Epidermal melanocyte (primary cell): ENCODE measurements at regions not wholly inside any gene's neighbourhood (a gene's known extent, or its start where the extent isn't known, plus 50 kb on each side); places are given as distances from the start of the nearest gene placed in this dataset.
A peak's percentile ranks its signal among the peaks of the same experiment; 100 is the strongest.
"Not testable (repeated sequence)": the region's sequence is repeated elsewhere in the genome, so short reads cannot be mapped to it uniquely, and the experiment has no call there.

Experiments
- DNase-seq: peaks from one replicate; pipeline ENCODE4 v3.0.0; 2011; ENCODE audit warnings: low spot score; ENCODE audit not compliant: insufficient read length

- no peak for DNase-seq
Measured at GRCh38 chr14:55766071-55766470, 186.1 kb downstream of the KTN1 start.

DNA sequence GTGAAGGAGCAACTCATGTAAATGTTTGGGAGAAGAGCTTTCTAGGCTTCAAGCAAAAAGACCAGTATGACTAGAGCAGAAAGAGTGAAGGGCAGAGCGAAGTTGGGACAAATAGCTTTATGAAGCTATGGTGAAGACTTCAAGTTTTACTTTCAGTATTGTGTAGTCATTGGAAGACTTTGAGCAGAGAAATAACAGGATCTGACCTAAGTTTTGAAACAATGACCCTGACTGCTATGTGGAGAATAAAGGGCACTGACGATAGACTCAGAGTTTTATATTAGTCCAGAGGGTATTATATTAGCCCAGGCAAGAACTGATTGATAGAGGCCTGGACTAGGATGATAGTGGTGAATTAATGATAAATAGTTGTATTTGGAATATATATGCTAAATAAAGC is 187.3 kb downstream of the KTN1 start:
- DNase-seq: no peak

DNA sequence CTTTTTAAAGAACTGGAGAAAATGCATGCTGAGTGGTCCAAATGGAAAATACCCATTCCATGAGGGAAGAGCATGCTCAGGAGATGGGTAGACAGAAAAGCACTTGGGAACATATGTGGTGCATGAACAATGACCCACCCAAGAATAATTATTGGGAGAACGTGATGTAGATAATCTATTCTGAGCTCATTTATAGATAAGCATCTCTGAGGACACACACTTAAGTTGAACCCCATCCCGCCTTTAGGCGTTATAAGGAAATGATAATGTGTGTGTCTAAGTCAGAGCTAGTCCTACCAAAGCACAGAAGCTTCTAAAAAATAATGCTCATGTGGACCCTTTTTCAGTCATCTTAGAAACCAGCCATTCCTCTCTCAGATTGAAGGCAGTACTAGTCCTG is 189.9 kb downstream of the KTN1 start:
- no peak for DNase-seq

DNA sequence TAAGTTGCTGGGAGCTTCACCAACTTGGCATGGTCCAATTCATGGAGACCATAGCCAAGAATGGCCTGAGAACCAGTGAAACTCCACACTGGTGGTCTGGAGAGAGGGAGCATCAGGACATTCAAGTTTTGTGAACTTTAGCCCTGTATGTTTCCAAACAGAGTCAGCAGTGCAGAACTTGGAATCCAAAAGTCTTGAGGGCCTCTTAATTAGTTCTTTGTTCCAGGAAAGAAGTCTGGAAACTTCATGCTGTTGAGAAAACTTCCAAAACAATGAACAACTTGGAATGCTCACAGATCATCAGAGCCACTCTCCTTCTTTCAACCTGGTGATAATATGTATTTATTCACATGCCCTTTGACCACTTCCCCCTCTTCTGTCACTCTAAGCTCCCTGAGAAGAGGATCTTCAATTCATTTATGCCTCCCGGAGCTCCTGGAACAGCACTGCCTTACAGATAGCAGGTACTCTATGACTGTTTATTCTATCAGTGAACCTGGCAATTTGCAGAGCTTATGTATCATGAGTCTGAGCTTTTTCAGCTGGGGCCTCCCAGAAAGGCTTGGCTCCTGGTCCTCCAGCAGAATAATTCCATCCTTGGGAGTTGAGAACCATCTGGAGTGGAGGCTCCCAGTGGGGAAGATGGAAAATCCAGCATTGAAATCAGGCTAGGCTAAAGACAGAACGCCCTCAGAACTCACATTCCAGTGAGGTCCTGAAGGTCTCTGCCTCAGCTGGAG is 191.4 kb downstream of the KTN1 start:
- DNase-seq: no peak

- no peak for DNase-seq
Measured at GRCh38 chr14:55772486-55772885, 192.5 kb downstream of the KTN1 start.

DNA sequence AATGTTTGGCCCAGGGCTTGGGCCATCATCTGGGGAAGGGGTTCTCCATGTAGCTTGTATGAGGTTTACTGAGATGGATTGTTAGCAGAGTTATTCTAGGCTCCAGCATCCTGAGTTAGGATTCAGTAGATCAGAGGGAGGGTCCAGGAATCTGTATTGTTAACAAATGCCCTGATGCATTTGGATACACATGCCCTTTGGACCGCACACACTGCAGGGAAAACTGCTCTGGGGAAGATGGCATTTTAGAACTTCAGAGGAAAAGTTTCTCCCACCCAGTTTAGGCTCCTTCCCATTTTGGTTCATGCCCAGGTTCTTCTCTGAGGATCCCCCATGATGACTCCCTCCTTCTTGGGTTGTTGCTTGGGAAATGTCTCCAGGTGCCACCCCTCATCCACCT is 193.3 kb downstream of the KTN1 start:
- DNase-seq: no peak

- DNase-seq: no peak
Measured at GRCh38 chr14:55773984-55774545, 194.1 kb downstream of the KTN1 start.

DNA sequence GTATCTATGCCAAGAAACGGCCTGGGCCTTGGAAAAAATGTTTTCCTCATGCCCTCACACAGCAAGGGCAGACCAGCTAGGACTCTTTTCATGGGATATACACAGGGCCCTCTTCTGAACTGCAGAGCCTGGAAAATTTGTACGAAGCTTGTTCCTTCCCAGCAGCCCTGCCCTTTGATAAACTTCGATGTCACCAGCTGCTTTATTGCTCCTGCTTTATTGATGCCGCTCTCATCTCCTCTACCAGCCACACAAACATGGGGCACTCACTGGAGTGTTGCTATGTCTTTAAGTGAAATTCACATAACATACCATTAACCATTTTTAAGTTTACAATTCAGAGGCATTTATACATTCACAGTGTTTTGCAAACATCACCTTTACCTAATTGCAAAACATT is 197.9 kb downstream of the KTN1 start:
- DNase-seq: no peak

- peak; percentile 31 for DNase-seq
Measured at GRCh38 chr14:55780156-55780946, 200.3 kb downstream of the KTN1 start.

DNA sequence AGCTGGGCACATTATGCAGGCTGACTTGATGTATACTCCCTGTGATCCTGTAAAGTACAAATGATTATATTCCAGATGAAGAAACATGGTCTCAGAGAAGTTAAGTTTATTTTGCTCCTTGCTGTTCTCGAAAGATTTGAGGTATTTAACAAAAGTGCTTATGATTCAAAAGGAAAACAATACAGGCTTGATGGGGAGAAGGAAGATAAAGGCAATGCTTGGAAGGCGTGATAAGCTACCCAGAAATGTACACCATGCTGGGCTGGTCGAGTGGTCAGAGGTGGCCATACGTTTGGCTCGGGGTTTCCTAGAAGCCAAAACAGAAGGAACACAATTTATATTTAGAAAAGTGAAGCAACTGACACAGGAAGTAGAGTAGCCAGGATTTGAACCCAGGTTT is 201.0 kb downstream of the KTN1 start:
- no peak for DNase-seq

GRCh38 chr14:55782166-55782565 is 202.2 kb downstream of the KTN1 start:
- DNase-seq: no peak

GRCh38 chr14:55789406-55789805 is 209.4 kb downstream of the KTN1 start:
- DNase-seq: no peak

DNA sequence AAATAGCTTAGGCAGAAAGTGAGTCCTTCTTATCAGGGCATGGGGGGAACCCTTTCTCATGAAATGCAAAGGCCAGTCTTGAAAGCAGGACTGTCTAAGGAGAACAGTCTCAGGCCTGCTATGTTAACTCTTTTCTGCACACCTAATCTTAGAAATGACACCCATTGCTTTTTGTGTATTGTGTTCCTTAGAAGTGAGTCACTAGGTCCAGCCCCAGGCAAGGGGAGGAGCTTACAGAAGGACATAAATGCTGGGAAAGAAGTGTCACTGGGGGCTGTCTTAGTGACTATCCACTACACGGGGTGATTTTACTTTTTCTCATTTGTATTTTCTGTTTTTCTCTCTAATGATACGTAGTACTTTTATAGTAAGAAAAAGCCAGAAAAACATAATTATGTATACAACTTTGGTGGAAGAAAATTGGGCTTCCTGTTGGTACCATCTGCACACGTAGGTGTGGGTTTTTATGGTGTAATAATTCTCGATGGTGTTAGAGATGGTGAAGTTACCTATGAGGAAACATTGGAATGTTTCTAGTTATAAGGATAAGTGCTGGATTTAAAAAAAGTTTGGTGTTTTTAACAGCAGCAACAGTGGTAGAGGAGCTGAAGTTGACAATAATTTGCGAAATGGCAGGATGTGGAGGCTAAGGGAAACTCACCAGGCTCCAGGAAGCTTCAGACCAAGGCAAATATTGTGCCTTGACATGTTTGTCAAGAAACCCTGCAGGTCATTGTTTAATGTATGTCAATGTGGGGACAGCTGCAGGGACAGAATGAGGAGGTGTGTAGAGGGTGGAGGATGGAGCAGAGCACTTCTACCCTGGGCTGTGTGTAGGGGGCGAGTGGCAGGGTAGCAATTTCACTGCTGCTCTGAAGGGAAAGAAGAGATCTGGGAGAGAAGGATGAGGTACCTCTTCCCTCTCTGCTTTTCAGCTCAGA is 214.9 kb downstream of the KTN1 start:
- DNase-seq: no peak

- DNase-seq: not testable (repeated sequence)
Measured at GRCh38 chr14:55796513-55796912, 216.5 kb downstream of the KTN1 start.

DNA sequence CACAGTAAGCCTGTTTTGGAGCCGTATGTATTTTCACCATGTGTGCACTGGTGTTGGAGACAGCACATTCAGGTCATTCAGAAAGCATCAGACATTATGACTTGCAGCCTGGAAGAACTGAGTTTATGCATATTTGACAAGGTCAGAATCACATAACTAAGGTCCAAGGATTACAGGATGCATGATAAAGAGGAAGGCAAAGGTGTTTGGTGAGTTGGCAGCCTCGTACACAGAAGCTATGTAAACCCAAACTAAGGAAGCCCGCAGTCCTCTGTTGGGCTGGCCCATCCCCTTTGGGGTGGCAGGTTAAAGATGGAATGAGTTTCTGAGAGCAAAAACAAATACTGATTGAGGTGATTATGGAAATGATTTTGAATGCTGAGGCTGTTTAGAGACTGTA is 218.4 kb downstream of the KTN1 start:
- no peak for DNase-seq

DNA sequence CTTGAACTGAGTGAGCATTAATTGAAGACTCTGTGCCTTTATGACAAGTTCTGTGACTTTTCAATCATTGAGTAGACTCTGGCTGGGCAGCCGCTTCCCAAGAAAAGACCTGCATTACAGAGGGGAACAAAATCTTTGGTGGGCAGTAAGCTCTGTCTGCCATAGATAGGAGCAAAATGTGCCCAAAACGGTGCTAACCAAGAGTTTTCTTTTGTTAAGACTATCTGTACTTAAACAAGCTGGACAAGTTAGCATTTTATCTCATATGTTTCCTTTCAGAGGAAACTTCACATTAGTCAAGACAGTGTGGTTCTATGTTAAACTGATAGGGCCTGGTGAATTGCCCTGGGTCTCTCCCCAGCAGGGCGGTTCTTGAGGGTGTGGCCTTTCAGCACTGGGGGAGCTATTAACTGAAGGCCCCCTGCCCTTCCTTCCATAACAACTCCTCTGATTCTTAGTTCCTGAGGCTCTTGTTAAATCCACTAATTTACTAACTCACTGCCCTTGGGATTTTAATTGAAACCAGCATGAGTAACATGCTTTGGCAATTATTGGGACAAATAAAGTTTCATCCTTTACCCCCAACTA is 219.6 kb downstream of the KTN1 start:
- no peak for DNase-seq

DNA sequence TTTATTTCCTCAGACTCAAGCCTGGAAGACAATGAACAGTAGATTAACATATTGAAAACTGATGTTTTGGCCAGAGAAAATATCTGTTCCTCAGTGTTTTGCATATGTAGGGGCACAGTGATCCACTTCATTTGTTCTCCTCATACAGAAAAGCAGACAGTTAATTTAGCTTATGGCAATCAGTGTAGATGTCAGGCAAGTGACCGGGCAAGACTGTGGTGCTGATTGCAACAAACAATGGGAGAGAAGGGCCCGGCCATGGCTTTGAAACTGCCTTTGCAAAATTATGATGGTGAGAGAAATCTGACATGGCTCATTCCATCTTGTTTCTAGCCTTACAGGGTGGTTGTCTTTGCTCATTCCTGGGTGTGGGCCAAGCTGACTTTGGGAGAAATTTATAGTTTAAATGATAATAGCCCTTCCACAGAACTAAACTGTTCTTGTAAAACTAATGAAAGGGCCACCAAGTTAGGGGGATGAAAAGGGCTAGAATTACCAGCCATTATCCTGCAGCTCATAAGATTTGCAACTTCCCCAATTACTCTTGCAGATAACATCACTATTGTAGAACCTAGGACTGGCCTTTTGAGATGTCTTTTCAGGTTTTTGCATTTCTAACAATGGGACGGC is 220.3 kb downstream of the KTN1 start:
- DNase-seq: no peak

GRCh38 chr14:55801121-55801520 is 221.1 kb downstream of the KTN1 start:
- DNase-seq: no peak

GRCh38 chr14:55802986-55803872 is 223.2 kb downstream of the KTN1 start:
- no peak for DNase-seq
